H1 (cell line): ENCODE measurements at regions not wholly inside any gene's neighbourhood (a gene's known extent, or its start where the extent isn't known, plus 50 kb on each side); places are given as distances from the start of the nearest gene placed in this dataset.

Experiments used
- EZH2 ChIP-seq: fragments of 200-600 bp; sonication (generic); IDR thresholded peaks from 2 replicates; pipeline ENCODE4 v1.7.1; 2012; ENCODE audit warnings: low read depth, mild to moderate bottlenecking, moderate library complexity, low read length, inconsistent platforms; ENCODE audit not compliant: severe bottlenecking
- GTF2F1 ChIP-seq: IDR thresholded peaks from 2 replicates; pipeline ENCODE4 v1.6.1; 2012; ENCODE audit warnings: low read depth, low read length, improper control_type of control experiment, borderline replicate concordance
- POLR2A ChIP-seq, 2 experiments: IDR thresholded peaks; 1 replicate in 1 of 2; 2 replicates in 1 of 2; pipeline ENCODE4 v1.6.1; 2011; ENCODE audit warnings: low read depth in 2 of 2, low read length in 2 of 2, mild to moderate bottlenecking in 2 of 2; ENCODE audit errors: control extremely low read depth in 1 of 2
- SP2 ChIP-seq: IDR thresholded peaks from 2 replicates; pipeline ENCODE4 v1.6.1; 2012; ENCODE audit warnings: mild to moderate bottlenecking, low read length, inconsistent platforms
- TCF12 ChIP-seq: IDR thresholded peaks from 2 replicates; pipeline ENCODE4 v1.6.1; 2011; ENCODE audit warnings: low read depth, mild to moderate bottlenecking, low read length
- TF ChIP-seq, protein P1 (sequence below): IDR thresholded peaks from 2 replicates; pipeline ENCODE4 v1.6.1; 2012; ENCODE audit warnings: inconsistent platforms

DNA sequence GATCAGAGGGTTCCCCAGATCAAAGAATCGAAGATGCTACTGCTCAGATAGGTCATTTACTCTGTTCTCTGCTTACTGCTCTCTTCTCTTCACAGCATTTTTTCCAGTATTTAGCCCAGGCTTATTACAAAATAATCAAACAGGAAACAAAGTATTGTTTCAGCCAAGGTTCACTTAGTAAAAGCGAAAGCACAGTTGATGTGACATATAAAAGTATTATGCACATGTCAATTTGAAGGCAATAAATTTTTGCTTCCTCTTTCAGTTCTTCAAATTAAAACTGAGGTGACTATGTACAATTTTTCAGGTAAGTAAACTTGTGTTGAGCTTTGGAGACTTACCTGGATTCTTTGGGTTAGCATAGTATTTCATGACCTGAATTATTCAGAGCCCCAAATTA lies 262.8 kb upstream of the CHST9 start (continued):
- TF ChIP-seq EZH2: no peak
- TF ChIP-seq GTF2F1: no peak
- no peak for TF ChIP-seq SP2
- no peak for TF ChIP-seq POLR2A (IDR thresholded peaks at IDR 0.05; ENCODE audit: control extremely low read depth in 1 of 2, low read depth in 2 of 2, low read length in 2 of 2)
- TF ChIP-seq TCF12: no peak
- TF ChIP-seq, protein P1, sequence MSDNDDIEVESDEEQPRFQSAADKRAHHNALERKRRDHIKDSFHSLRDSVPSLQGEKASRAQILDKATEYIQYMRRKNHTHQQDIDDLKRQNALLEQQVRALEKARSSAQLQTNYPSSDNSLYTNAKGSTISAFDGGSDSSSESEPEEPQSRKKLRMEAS: no peak
- TF ChIP-seq, all 59 proteins: peak for 0
